ENCODE measurements at regions not wholly inside any gene's neighbourhood (a gene's known extent, or its start where the extent isn't known, plus 50 kb on each side); places are given as distances from the start of the nearest gene placed in this dataset.

- Histone ChIP-seq H3K27me3 (ENCODE audit: control insufficient read depth, insufficient read depth, low read length) (no peaks in the 10 kb centered on the region), H3K4me2 (ENCODE audit: extremely low read depth, insufficient read depth, low read length) (no peak overlapping the region), H3K36me3 (ENCODE audit: control insufficient read depth, insufficient read depth, low read length) (no peaks in the 10 kb centered on the region), H3K4me1 (ENCODE audit: control insufficient read depth, extremely low read depth, insufficient read depth, low read length) (no peaks in the 10 kb centered on the region), H4K20me1 (ENCODE audit: control insufficient read depth, extremely low read depth, insufficient read depth, low read length) (no peaks in the 10 kb centered on the region), H3K79me2 (ENCODE audit: control insufficient read depth, insufficient read depth, low read length) (no peaks in the 10 kb centered on the region), H3K27ac (ENCODE audit: insufficient read depth, low read length) (no peak overlapping the region), H2AFZ (ENCODE audit: low read length) (no peak overlapping the region), H3K4me3 (replicated peaks in 1 of 4; ENCODE audit: control extremely low read depth in 1 of 4, insufficient read depth in 1 of 4, low read depth in 3 of 4, low read length in 4 of 4) (no peak overlapping the region), H3K9ac (ENCODE audit: insufficient read depth, low read length) (no peak overlapping the region), H3K9me3 (ENCODE audit: control insufficient read depth, insufficient read depth, low read depth, low read length) (no peaks in the 10 kb centered on the region)
- no peak for DNase-seq (ENCODE audit: low read depth in 2 of 2)
- TF ChIP-seq CTCF (conservative IDR thresholded peaks at IDR 0.05 in 1 of 2, IDR thresholded peaks at IDR 0.05 in 1 of 2; ENCODE audit: low read depth in 1 of 2, low read length in 2 of 2) (no peak), EZH2 (IDR thresholded peaks at IDR 0.05; ENCODE audit: low read length, missing control alignments) (no peak)
These were observed 466.3 kb upstream of the EPHA3 start for GRCh38 chr3:88641033-88641604.

GRCh38 chr3:88657459-88657858, 450.0 kb upstream of the EPHA3 start:
- H3K4me3 ChIP-seq (replicated peaks in 1 of 4; ENCODE audit: control extremely low read depth in 1 of 4, insufficient read depth in 1 of 4, low read depth in 3 of 4, low read length in 4 of 4): no peak overlapping the region
- DNase-seq (ENCODE audit: low read depth in 2 of 2): no peak

GRCh38 chr3:88661433-88661824, 446.0 kb upstream of the EPHA3 start:
- H2AFZ ChIP-seq (ENCODE audit: low read length): no peak overlapping the region
- H3K4me3 ChIP-seq (replicated peaks in 1 of 4; ENCODE audit: control extremely low read depth in 1 of 4, insufficient read depth in 1 of 4, low read depth in 3 of 4, low read length in 4 of 4): no peak overlapping the region
- no peaks in the 10 kb centered on the region for H3K79me2 ChIP-seq (ENCODE audit: control insufficient read depth, insufficient read depth, low read length)
- TF ChIP-seq EZH2 (IDR thresholded peaks at IDR 0.05; ENCODE audit: low read length, missing control alignments) (no peak), CTCF (conservative IDR thresholded peaks at IDR 0.05 in 1 of 2, IDR thresholded peaks at IDR 0.05 in 1 of 2; ENCODE audit: low read depth in 1 of 2, low read length in 2 of 2) (no peak)
- no peak overlapping the region for H3K27ac ChIP-seq (ENCODE audit: insufficient read depth, low read length)
- no peak overlapping the region for H3K4me2 ChIP-seq (ENCODE audit: extremely low read depth, insufficient read depth, low read length)
- DNase-seq (ENCODE audit: low read depth in 2 of 2): no peak
- no peaks in the 10 kb centered on the region for H3K4me1 ChIP-seq (ENCODE audit: control insufficient read depth, extremely low read depth, insufficient read depth, low read length)
- H3K36me3 ChIP-seq (ENCODE audit: control insufficient read depth, insufficient read depth, low read length): no peaks in the 10 kb centered on the region
- no peaks in the 10 kb centered on the region for H3K9me3 ChIP-seq (ENCODE audit: control insufficient read depth, insufficient read depth, low read depth, low read length)
- no peaks in the 10 kb centered on the region for H3K27me3 ChIP-seq (ENCODE audit: control insufficient read depth, insufficient read depth, low read length)
- H3K9ac ChIP-seq (ENCODE audit: insufficient read depth, low read length): no peak overlapping the region
- H4K20me1 ChIP-seq (ENCODE audit: control insufficient read depth, extremely low read depth, insufficient read depth, low read length): no peaks in the 10 kb centered on the region

More at GRCh38 chr3:88657459-88657858, 450.0 kb upstream of the EPHA3 start:
- TF ChIP-seq CTCF (conservative IDR thresholded peaks at IDR 0.05 in 1 of 2, IDR thresholded peaks at IDR 0.05 in 1 of 2; ENCODE audit: low read depth in 1 of 2, low read length in 2 of 2) (no peak), EZH2 (IDR thresholded peaks at IDR 0.05; ENCODE audit: low read length, missing control alignments) (no peak)
- no peaks in the 10 kb centered on the region for H3K27me3 ChIP-seq (ENCODE audit: control insufficient read depth, insufficient read depth, low read length)
- H3K4me2 ChIP-seq (ENCODE audit: extremely low read depth, insufficient read depth, low read length): no peak overlapping the region
- H3K79me2 ChIP-seq (ENCODE audit: control insufficient read depth, insufficient read depth, low read length): no peaks in the 10 kb centered on the region
- H3K9ac ChIP-seq (ENCODE audit: insufficient read depth, low read length): no peak overlapping the region
- no peak overlapping the region for H3K27ac ChIP-seq (ENCODE audit: insufficient read depth, low read length)
- no peaks in the 10 kb centered on the region for H3K36me3 ChIP-seq (ENCODE audit: control insufficient read depth, insufficient read depth, low read length)
- no peak overlapping the region for H2AFZ ChIP-seq (ENCODE audit: low read length)
- H3K9me3 ChIP-seq (ENCODE audit: control insufficient read depth, insufficient read depth, low read depth, low read length): no peaks in the 10 kb centered on the region
- no peaks in the 10 kb centered on the region for H3K4me1 ChIP-seq (ENCODE audit: control insufficient read depth, extremely low read depth, insufficient read depth, low read length)
- H4K20me1 ChIP-seq (ENCODE audit: control insufficient read depth, extremely low read depth, insufficient read depth, low read length): no peaks in the 10 kb centered on the region
